Tibial artery (tissue), 4 donors: ENCODE measurements at regions not wholly inside any gene's neighbourhood (a gene's known extent, or its start where the extent isn't known, plus 50 kb on each side); places are given as distances from the start of the nearest gene placed in this dataset.

ENCODE experiments used
- DNase-seq, 2 donors: peaks; one replicate each; pipeline ENCODE4 v3.0.0-alpha.2; 2019
- H3K27ac ChIP-seq, 2 donors: fragments of 200-600 bp; sonication (generic) in 1 of 2; 1 replicate in 1 of 2; 2 replicates in 1 of 2; pipeline ENCODE4 v1.5.1; 2018 to 2019; ENCODE audit warnings: mild to moderate bottlenecking in 1 of 2
- H3K27me3 ChIP-seq, 2 donors: fragments of 200-600 bp; sonication (generic) in 1 of 2; one replicate each; pipeline versions ENCODE4 v1.5.1 to v1.6.0; 2016 to 2019
- H3K36me3 ChIP-seq, 3 donors: fragments of 200-600 bp; sonication (generic) in 2 of 3; one replicate each; pipeline ENCODE4 v1.5.1; 2016 to 2019; ENCODE audit warnings: mild to moderate bottlenecking in 2 of 3
- H3K4me1 ChIP-seq, 4 donors: fragments of 200-600 bp; sonication (generic) in 2 of 4; 1 replicate in 3 of 4; 2 replicates in 1 of 4; pipeline ENCODE4 v1.5.1; 2016 to 2019
- H3K4me3 ChIP-seq, 2 donors: fragments of 200-600 bp; sonication (generic) in 1 of 2; 1 replicate in 1 of 2; 2 replicates in 1 of 2; pipeline ENCODE4 v1.5.1; 2018 to 2019; ENCODE audit warnings: mild to moderate bottlenecking in 2 of 2
- H3K9me3 ChIP-seq, 3 donors: fragments of 200-600 bp; sonication (generic) in 1 of 3; one replicate each; pipeline ENCODE4 v1.5.1; 2016 to 2019
- CTCF ChIP-seq, 2 experiments: fragments of 200-600 bp in 1 of 2; fragments of 450-650 bp in 1 of 2; IDR thresholded peaks; one replicate each; pipeline ENCODE4 v1.5.1; 2017 to 2019; ENCODE audit warnings: antibody characterized with exemption in 2 of 2, mild to moderate bottlenecking in 1 of 2, moderate library complexity in 1 of 2
- intact Hi-C: fragments of 100-400 bp; cut with DNase I; formaldehyde crosslinking; loops from one replicate; pipeline ENCODE4 v1.15.0; 2023; ENCODE audit warnings: low total_unique reads

GRCh38 chr7:118041251-118041878 is 142.6 kb upstream of the LSM8 start:
- no peak for DNase-seq
- no peak overlapping the region for H3K27ac ChIP-seq
- H3K36me3 ChIP-seq: no peaks in the 10 kb centered on the region
- intact Hi-C loops: no loop called here
- H3K4me1 ChIP-seq: no peaks in the 10 kb centered on the region
- H3K9me3 ChIP-seq: no peaks in the 10 kb centered on the region
- no peaks in the 10 kb centered on the region for H3K27me3 ChIP-seq
- no peak overlapping the region for H3K4me3 ChIP-seq
- no peak for TF ChIP-seq CTCF (IDR thresholded peaks at IDR 0.05)

- H3K36me3 ChIP-seq: no peaks in the 10 kb centered on the region
- H3K4me3 ChIP-seq: no peak overlapping the region
- intact Hi-C loops: no loop called here
- no peaks in the 10 kb centered on the region for H3K27me3 ChIP-seq
- no peak for DNase-seq
- H3K9me3 ChIP-seq: no peaks in the 10 kb centered on the region
- no peaks in the 10 kb centered on the region for H3K4me1 ChIP-seq
- no peak for TF ChIP-seq CTCF (IDR thresholded peaks at IDR 0.05)
- no peak overlapping the region for H3K27ac ChIP-seq
Observed at GRCh38 chr7:118045629-118046028, 138.3 kb upstream of the LSM8 start.

GRCh38 chr7:118046086-118046485 is 137.9 kb upstream of the LSM8 start:
- Histone ChIP-seq H3K9me3 (no peaks in the 10 kb centered on the region), H3K4me1 (no peaks in the 10 kb centered on the region), H3K27me3 (no peaks in the 10 kb centered on the region), H3K36me3 (no peaks in the 10 kb centered on the region), H3K27ac (no peak overlapping the region), H3K4me3 (no peak overlapping the region)
- intact Hi-C loops: no loop called here
- DNase-seq: no peak
- TF ChIP-seq CTCF (IDR thresholded peaks at IDR 0.05): no peak

GRCh38 chr7:118046801-118047200 is 137.2 kb upstream of the LSM8 start:
- no peak overlapping the region for H3K4me3 ChIP-seq
- H3K36me3 ChIP-seq: no peaks in the 10 kb centered on the region
- H3K4me1 ChIP-seq: no peaks in the 10 kb centered on the region
- H3K9me3 ChIP-seq: no peaks in the 10 kb centered on the region
- no peak overlapping the region for H3K27ac ChIP-seq
- DNase-seq: no peak
- no peak for TF ChIP-seq CTCF (IDR thresholded peaks at IDR 0.05)
- intact Hi-C loops: no loop called here
- no peaks in the 10 kb centered on the region for H3K27me3 ChIP-seq

GRCh38 chr7:118052336-118052735 is 131.6 kb upstream of the LSM8 start:
- Histone ChIP-seq H3K36me3 (no peaks in the 10 kb centered on the region), H3K27me3 (no peaks in the 10 kb centered on the region), H3K4me3 (no peak overlapping the region), H3K27ac (no peak overlapping the region), H3K4me1 (no peaks in the 10 kb centered on the region), H3K9me3 (no peaks in the 10 kb centered on the region)
- DNase-seq: no peak
- no peak for TF ChIP-seq CTCF (IDR thresholded peaks at IDR 0.05)
- intact Hi-C loops: no loop called here

- H3K4me3 ChIP-seq: no peak overlapping the region
Observed at GRCh38 chr7:118053353-118053752, 130.6 kb upstream of the LSM8 start.

More at GRCh38 chr7:118053353-118053752, 130.6 kb upstream of the LSM8 start:
- no peaks in the 10 kb centered on the region for H3K4me1 ChIP-seq
- intact Hi-C loops: no loop called here
- no peaks in the 10 kb centered on the region for H3K27me3 ChIP-seq
- no peaks in the 10 kb centered on the region for H3K36me3 ChIP-seq
- H3K27ac ChIP-seq: no peak overlapping the region
- TF ChIP-seq CTCF (IDR thresholded peaks at IDR 0.05): no peak
- H3K9me3 ChIP-seq: no peaks in the 10 kb centered on the region
- no peak for DNase-seq
